NCI-H748 (cell line): ENCODE measurements at regions not wholly inside any gene's neighbourhood (a gene's known extent, or its start where the extent isn't known, plus 50 kb on each side); places are given as distances from the start of the nearest gene placed in this dataset.
A peak's percentile ranks its signal among the peaks of the same experiment; 100 is the strongest.
"Not testable (repeated sequence)": the region's sequence is repeated elsewhere in the genome, so short reads cannot be mapped to it uniquely, and the experiment has no call there.

Source experiments
- DNase-seq: peaks from one replicate; lab custom pipeline; 2025; ENCODE audit not compliant: unreplicated experiment; lab: John Stamatoyannopoulos, UW

DNA sequence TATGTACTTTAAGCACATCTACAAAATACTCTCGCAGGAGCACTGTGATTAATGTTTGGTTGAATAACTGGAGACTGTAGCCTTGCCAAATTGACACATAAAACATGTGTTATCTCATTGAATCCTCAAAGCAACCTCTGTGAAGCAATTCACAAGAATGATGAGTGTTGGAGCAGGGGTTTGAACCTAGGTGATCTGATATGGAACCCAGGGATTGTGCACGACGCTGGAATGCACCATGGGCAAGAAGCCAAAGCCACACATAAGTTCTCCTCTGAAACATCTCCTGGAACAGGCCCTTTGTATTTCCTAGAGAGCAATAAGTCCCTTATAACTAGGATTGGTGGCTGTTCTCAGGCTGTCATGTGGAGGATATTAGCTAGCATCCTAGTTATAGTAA lies 124.6 kb upstream of the IVNS1ABP start:
- no peak for DNase-seq

DNA sequence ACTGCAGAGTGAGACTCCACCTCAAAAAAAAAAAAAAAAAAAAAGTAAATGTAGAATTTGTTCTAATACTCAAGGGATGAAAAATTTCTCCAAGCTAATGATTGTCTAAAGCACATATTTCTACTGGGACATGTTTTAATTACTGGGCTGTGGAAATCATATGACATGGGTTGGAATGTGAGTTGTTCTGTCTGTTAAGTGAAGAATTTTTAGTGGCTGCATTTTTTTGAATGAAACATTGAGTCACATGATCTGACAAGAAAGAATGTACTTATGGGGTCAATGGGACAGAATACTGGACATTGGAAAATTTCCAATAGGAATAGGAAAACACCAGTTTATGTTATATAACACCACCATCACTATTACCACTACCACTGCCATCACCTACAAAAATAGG lies 123.8 kb upstream of the IVNS1ABP start:
- DNase-seq = no peak

DNA sequence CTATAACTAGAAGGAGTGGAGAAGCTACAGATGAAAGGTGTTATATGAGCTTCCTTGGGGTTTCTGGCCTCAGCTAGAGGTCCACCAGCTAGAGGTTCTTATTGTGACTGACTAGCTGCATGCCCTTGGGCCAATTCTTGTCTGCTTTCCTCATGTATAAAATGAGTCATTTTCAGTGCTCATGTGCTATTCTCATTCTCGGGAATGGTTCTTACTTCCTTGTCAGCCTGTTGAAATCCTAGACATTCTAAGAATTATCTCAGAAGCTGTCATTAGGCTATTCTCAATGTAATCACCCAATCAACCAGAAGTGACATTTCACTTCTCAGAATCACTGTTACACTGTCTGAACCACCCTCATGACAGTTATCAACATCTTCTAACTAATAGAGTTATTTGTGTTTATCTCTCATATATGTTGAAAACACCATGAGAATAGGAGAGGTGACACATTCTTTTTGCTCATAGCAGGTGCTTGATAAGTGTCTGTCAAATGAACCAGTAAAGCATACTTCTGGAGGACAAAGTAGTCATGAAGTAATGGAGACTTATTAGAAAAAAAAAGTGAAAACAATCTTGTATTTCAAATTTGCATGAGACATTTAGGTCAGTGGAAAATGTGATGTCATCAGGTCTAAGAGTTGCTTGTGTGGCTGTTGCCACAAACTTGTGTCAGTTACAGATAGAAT lies 122.8 kb upstream of the IVNS1ABP start:
- DNase-seq = no peak

DNA sequence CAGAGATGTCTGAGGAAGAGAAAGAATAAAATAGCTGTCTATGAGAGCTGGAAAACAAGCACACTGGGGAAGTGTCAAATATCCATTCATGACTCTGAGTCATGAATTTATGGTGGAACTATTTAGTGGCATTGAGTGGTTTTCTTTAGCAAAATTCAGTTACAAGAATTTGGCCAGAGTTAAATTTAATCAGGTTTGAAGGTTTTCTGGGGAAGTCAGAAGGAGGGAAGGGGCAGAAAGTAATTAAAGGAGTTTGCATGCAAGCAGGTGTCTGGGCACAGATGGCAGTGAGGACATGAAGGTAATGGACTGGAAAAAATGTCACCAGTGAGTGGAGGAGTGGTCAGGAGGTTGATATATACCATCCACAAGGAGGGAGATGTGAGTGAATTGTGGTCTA lies 121.9 kb upstream of the IVNS1ABP start:
- no peak for DNase-seq

DNA sequence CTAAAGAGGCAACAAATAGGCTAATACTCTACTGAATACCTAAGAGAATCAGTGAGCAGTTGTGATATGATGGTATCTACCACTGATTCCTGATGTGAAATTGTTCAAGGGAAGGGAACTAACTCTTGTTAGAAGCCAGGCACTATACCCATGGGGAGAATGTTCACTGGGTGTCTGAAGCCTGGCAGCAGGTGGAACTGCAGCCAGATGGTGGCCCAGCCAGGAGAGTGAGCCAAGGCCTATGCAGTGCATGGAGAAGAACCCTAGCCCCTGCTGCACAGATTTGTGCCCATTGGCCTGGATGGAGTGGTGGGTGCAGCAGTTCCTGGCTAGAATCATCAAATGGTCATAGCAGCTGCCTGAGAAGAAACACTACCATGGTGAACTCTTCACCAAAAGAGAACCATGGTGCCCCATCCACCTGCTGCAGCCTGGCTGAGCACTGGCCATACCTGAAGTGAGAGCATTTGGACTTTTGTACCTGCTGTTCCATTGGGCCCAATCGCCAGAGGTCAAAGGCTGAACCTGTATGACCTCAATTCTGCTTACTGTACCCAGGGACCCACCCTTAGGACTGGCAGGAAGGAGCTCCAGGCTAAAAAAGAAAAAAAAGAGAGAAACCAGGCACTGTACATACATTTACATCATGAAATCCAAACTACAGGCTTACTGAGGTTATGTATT lies 118.8 kb upstream of the IVNS1ABP start:
- DNase-seq = no peak

DNA sequence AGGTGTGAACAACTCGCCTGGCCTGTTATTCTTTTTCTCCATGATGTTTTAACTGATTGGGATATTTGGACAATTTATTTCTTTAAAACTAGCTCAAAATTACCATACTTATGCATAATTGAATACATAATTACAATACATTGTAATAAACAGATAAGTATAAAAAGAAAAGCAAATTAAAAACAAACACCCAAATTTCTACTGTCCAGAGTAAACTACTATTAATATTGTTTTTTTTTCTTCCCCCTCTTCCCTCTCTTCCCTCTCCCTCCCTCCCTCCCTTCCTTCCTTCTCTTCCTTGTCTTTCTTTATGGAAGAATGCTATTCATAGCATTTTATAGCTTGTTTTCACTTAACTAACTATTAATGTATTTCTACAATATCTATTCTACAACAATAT lies 117.7 kb upstream of the IVNS1ABP start:
- DNase-seq = no peak

DNA sequence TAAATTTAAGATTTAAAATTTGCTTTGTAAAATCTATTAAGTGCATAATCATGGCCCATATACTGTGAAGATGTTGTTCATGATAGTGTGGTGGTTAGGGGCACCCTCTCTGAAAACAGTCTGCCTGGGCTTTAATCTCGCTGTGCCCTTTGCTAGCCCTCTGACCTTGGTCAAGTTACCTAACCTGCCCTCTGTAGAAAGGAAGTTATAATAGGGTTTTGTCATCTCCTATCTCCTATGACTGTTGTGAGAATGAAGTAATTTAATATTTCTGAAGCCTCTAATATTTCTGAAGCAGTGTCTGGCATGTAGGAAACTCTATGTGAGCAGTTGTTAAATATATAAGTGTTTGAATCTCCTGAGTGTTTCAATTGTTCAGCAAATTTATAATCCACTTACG lies 116.6 kb upstream of the IVNS1ABP start:
- no peak for DNase-seq

DNA sequence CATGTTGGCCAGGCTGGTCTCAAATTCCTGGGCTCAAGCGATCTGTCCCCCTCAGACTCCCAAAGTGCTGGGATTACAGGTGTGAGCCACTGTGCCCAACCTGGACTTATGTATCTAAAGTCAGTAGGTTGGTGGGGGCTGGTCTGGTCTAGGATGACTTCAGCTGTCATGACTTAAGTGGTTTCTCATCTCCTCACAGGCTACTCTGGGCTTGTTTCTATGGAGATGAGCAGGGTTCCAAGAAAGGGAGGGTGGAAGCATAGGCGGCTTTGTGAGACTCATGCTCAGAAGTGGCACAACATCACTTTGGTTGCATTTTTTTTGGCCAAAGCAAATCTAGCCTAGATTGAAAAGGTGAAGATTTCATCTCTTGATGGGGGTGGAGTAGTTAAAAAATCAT lies 115.9 kb upstream of the IVNS1ABP start:
- DNase-seq = no peak

DNA sequence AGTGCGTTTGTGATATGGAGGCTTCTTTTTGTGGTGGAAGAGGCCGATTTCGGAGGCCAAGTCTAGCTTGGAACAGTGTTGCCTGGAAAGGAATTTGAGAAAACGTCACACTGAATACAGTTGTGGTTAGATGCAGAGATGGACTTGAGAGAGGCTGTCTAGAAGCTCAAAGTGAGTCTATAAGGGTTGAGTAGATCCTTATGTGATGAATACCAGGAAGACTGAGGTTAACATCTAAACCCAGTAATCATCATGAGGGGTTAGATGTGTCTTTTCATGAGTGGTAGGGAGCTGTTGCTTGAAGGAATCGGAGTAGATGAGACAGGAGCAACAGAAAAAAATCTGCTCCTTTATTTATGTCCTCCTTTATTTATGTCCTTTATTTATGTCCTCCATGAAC lies 114.6 kb upstream of the IVNS1ABP start:
- DNase-seq = no peak

DNA sequence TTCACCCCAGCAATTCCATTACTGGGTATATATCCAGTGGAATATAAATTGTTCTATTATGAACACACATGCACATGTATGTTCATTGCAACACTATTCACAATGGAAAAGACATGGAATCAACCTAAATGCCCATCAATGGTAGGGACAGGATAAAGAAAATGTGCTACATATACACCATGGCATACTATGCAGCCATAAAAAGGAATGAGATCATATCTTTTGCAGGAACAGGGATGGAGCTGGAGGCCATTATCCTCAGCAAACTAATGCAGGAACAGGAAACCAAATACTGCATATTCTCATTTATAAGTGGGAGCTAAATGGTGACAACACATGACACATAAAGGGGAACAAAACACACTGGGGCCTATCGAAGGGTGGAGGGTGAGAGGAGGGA lies 112.6 kb upstream of the IVNS1ABP start:
- DNase-seq = not testable (repeated sequence)

DNA sequence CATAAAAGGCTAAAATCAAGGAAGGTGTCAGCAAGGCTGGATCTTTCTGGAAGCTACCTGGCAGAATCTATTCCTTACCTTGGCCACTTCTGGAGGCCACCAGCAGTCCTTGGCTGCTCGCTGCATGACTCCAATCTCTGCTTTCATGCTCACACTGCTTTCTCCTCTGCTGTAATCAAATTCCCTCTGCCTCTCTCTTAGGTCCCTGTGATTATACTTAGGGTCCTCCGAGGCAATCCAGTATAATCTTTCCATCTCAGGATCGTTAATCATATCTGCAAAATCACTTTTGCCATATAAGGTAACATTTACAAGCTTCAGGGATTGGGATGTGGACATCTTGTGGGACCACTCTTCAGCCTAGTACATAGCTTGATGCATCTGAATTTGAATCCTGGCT lies 110.7 kb upstream of the IVNS1ABP start:
- no peak for DNase-seq

DNA sequence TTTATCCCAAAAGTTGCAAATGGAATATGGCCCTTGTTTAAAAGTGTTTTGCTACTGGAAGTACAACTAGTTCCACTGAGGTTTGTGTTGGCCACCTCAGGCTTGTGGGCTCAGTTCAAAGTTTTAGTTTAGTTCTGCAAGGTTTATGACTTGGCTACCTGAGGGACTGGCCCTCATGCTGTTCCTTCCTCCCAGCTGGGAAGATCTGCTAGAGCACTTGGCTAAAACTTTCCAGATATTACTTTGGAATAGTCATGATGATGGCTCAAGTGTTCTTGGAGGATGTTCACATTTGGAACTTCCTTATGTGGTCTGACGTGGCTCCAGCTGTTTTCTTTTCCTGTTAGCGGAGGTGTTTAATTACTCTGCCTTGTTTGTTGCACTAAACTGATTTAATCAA lies 110.2 kb upstream of the IVNS1ABP start:
- DNase-seq = no peak

DNA sequence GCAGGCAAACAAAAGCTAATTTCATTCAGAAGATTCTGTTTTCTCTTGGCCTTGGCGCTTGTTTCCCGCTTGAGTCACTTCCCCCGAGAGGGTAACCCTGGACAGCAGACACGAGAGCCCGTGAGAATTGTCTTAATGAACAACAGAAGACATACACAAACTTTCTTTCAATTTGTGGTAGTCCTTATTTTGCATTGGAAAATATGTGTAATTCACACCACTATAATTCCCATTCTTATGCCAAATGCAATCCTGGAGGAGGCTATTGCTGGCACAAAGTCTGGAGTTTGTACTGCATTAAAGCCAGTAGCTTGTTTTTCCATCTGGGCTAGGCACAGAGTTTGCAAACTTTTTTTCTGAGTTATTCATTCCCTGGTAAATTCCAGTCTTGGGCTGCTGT lies 109.8 kb upstream of the IVNS1ABP start:
- no peak for DNase-seq

DNA sequence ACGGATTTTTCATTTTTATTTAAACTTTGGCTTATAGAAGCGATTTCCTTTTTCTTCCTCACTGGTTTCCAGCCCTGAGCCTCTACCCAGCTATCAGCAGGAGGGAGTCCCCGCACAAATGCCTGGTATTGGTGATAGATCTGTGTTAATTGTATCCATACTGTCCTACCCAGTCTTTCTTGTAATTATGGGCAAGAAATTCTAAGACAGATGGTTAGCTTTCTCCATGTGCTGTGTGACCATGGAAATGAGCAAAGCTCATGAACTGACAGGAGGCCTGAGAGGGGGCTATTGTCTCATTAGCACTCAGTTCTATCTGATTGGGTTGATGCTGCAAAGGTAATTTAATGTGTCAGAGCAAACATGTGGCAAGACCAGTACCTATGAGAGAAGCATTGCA lies 108.1 kb upstream of the IVNS1ABP start:
- DNase-seq = no peak

DNA sequence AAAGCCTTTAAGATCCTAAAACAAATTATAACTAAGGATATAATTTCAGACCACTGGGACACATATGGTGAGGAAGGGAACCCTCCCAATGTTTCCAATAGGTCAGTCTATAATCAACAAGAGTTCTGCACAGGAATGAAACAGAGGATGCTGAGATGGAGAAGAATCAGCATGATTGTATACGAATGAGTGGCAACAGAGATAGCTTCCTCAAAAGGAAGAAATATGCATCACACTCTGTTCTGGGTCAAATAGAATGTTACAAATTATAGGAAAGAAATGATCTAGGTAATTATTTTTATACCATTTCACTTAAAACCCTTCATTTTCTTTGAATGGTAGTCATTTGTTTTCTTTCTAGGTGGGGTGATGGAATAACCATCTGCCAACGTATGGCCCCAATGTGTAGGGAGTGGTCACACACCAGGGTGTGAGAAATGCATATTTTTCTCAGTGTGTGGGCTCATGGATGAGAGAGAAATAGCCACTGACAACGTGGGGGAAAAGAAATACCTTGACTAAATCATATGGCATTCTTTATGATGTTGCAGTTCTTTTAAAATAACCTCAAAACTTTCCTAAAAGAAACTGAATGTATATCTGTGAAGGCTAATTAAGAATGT lies 104.6 kb upstream of the IVNS1ABP start:
- no peak for DNase-seq

DNA sequence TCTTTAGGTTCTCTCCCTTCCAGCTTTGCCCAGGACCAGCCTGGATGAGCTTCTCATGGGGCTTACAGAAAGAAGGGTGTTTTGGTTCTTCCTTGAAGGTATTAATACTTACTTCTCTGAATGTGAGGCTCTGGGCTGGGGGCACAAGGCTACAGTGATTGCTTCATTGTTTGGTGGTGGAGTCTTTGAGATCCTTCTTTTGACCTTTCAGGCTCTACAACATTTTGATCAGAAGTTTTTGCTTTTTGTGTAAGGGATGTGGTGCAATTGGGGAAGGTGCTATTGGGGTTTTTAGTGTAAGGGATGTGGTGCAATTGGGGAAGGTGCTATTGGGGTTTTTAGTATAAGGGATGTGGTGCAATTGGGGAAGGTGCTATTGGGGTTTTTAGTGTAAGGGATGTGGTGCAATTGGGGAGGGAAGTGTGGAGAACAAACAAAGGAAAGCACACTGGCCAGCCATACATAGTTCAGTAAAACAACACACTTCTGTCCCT lies 103.6 kb upstream of the IVNS1ABP start:
- no peak for DNase-seq

DNA sequence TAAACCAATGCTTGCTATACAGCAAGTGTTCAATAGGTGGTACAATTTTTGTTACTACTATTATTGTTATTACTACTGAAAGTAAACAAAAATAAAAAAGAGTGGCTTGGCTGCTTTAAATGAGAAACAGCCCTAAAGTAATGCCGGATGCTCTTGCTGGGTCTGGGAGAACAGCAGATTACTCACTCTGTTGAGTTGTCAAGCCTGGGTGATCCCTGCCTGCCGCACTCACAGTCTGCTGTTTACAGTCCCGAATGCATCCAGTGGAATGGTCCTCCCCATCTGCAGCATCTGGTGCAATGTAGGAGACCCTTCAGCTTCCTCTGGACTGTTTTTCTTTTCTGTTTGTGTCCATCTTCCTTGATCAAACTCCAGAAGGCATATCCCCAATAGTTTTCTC lies 102.7 kb upstream of the IVNS1ABP start:
- DNase-seq = no peak

DNA sequence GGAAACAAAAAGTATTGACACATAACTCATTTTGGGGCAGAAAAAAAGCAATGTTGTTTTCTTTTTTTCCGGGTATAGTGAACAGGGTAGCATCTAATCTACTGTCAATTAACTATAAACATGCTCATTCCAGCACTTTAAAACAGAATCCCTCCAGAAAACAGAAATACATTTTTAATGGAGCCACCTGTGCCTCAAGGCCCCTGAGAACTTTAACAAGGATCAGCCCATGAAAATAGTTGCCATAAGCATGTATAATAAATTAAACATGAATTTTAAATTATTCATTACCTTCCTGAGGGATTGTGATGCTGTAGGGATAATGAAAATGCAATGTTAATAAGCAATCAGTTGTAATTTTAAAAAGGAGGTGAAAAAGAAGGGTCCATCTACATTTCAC lies 101.4 kb upstream of the IVNS1ABP start:
- no peak for DNase-seq

DNA sequence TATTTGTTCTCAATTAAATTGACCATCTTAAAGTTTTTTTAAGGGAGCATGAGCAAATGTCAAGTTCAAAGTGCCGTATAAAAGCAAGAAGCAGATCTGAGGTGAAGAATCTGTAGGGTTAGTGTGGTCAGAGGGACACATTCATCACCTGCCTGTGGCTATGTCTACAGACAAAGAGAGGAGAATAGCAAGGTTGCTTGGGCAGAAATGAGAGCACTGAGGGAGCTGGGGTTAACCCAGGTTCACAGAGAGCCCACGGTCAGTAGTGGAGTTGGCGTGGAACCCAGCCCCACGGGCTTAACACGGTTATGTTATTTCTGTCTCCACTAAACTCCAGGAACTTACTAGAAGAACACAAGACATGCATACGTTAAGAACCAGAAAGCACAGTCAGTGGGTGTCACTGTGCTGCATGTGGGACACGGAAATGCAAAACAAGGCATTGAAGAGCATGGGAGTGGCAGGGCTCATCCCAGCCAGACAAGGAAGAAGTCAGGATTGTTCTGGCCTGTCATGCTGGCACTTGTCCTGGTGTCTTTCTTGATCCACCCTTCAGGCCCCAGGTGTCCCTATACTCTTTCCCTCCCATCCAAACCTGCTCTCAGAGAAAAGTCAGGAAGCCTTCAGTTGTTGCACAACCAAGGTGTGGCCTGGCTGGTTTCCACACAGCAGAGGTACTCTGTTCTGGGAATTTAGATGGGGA lies 95.5 kb upstream of the IVNS1ABP start:
- no peak for DNase-seq

DNA sequence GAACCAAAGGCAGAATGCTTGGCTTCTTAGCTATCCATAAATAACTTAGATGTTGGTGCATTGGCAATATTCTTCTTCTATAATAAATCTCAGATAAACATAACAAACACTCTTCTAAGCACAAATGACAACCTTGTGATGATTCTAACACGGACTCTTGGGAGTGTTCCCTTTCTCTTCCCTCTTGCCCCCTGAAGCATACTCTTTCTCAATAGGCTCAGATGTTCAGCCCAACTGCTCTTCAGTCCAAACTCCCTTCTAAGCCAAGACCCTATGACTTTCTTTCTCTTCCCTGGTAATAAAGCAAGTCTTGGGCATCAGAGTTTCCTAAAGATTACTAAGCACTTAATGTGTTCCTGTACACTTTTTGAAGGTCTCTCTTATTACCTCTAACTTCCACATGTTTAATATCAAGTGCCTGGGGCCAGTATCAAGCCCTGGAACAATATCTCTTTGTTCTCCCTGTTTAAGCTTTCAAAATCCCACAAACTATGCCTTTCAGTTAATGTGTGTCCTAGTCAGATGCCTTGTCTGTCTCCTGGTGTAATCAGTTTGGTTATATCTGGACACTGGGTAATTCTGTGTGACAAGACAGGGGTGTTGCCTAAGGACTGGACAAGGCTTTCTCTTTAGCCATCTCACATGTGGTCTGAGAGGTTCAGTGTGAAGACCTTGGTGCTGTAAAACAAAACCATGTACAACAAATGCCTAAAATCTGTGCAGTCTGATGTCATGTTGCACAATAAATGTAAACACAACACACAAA lies 92.9 kb upstream of the IVNS1ABP start:
- no peak for DNase-seq

DNA sequence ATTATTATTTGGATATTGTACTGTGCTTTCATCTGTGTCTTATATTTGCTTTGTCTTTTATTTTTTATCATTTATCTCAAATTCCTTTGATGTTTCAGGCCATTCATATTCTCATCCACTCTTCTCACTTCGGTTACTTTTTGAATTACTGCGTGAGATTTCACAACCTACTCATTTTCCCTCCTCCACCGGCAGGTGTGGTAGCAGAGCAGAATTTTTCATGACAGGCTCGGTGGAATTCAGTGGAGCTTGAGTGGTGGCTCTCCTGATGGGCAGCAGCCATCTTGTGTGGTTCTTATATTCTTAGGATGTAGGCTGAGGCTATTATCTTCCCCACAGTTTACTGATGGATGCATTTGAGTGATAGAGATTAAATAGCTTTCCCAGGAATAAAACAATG lies 92.3 kb upstream of the IVNS1ABP start:
- peak; percentile 4 for DNase-seq
